ENCODE measurements at regions not wholly inside any gene's neighbourhood (a gene's known extent, or its start where the extent isn't known, plus 50 kb on each side); places are given as distances from the start of the nearest gene placed in this dataset.

DNA sequence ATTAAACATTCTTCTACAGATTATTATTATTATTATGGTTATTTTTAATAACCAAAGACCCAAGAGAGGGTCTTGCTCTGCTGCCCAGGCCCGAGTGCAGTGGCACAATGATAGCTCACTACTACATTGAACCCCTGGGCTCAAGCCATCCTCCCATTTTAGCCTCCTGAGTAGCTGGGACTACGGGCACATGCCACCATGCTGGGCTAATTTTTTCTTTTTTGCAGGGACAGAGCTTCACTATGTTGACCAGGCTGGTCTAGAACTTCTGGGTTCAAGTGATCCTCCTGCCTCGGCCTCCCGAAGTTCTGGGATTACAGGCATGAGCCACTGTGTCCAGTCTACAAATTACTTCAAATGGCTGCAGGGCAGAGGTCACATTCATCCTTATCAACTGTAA, 179.8 kb downstream of the KCNRG start:
- DNase-seq (ENCODE audit: low read depth in 2 of 2), result no peak

DNA sequence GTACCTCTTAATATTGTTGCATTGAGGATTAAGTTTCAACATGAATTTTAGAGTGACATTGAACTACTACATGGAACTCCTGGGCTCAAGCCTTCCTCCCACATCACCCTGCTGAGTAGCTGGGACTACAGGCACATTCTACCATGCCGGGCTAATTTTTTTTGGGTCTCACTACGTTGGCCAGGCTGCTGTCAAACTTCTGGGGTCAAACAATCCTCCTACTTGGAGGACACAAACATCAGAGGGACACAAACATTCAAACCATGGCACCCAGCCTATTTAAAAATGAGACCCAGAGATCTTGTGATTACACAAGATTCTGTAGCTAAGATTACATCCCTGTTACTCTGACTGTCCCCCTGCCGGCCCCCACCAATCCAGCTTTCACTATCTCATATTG, 180.9 kb downstream of the KCNRG start:
- DNase-seq (ENCODE audit: low read depth in 2 of 2), result no peak

GRCh38 chr13:50197705-50198104, 182.5 kb downstream of the KCNRG start:
- no peak for DNase-seq (ENCODE audit: low read depth in 2 of 2)

- DNase-seq (ENCODE audit: low read depth in 2 of 2), result no peak
Measured at GRCh38 chr13:50198508-50198907, 183.3 kb downstream of the KCNRG start.

DNA sequence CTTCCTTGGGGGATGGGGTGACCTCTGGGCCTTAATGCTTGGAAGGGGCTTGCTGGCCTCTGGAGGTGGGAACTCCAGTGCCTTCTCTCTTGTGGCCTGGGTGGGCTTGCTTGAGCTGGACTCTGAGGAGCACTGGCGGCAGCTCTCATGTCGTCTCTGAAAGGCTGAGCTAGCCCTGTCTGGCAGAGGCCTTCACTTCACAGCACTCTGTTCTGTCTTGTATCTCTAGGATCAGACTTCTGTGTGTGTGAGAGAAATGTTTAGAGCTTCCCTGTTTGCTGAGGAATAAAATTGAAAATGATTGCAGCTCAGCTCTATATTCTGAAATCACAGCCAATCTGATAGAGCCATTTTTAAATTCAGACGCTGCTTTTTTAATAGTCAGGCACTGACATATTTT, 185.3 kb downstream of the KCNRG start:
- no peak for DNase-seq (ENCODE audit: low read depth in 2 of 2)

DNA sequence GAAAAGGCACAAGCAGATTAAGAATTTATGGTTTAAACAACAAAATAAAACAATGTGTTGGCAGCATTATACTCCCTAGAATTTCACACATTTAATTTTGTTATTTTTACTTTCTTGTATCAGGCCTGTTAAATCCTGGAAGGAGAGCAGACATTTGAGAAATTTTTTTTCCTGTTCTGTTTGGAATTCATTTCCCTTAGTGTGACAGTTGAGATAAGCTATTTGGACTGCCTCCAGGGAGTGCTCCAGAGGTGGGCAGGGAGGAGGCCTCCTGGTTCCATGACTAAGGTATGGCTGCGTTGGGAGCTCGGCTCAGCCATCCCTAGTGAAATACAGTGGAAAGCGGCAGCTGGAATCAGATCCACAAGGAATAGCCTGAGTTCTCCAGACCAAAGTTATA, 185.7 kb downstream of the KCNRG start:
- DNase-seq (ENCODE audit: low read depth in 2 of 2), result no peak

- DNase-seq (ENCODE audit: low read depth in 2 of 2), result no peak
Measured at GRCh38 chr13:50202485-50202884, 187.2 kb downstream of the KCNRG start.

GRCh38 chr13:50203256-50203941, 188.2 kb downstream of the KCNRG start:
- DNase-seq (ENCODE audit: low read depth in 2 of 2), result no peak

GRCh38 chr13:50205581-50205980, 190.3 kb downstream of the KCNRG start:
- no peak for DNase-seq (ENCODE audit: low read depth in 2 of 2)

- no peak for DNase-seq (ENCODE audit: low read depth in 2 of 2)
Measured at GRCh38 chr13:50208826-50209335, 193.6 kb downstream of the KCNRG start.

- DNase-seq (ENCODE audit: low read depth in 2 of 2), result no peak
Measured at GRCh38 chr13:50209631-50210030, 194.4 kb downstream of the KCNRG start.

DNA sequence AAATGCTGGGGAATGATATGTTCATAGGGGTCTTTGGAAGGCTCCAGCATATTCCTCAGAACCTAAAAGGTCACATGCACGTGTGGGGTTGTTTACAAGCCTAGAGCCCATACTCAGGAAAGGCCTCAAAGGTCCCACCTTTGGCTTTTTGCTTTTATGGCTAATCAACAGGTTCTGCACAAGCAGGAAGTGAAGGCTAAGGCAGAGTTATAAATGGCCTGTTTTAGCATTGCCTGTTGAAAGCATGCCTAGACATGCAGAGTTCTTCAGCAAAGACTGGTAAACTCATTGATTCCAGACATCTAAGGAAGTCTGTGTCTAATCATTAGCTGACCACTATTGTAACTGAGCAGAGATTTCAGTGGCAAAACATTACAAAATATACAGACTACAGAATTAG, 198.3 kb downstream of the KCNRG start:
- DNase-seq (ENCODE audit: low read depth in 2 of 2), result no peak

DNA sequence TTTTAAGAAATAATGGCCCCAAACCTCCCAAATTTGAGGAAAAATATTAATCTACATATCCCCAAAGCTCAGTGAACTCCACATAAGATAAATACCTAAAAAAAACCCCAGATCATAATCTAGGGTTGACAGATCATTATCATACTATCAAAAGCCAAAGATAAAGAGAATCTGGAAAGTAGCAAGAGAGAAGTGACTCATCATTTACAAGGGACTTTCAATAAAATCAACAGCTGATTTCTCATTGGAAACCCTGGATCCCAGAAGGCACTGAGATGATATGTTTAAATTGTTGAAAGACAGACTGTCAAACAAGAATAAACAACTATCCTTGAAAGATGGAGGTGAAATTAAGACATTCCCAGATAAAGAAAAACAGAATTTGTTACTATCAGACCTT, 199.3 kb downstream of the KCNRG start:
- DNase-seq (ENCODE audit: low read depth in 2 of 2), result no peak

DNA sequence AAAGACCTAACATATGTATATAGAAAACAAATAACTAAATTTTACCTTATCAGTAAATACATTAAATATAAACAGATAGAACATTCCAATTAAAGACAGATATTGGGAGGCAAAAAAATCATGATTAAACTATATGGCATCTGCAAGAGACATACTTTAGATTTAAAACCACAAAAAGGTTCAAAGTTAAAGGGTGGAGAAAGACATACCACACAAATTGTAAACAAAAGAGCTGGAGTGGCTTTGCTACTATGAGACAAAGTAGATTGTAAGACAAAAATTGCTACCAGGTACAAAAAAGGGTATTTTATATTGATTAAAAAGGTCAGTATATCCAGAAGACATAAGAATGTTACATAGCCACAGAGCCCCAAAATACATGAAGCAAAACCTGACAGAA, 200.2 kb downstream of the KCNRG start:
- no peak for DNase-seq (ENCODE audit: low read depth in 2 of 2)

DNA sequence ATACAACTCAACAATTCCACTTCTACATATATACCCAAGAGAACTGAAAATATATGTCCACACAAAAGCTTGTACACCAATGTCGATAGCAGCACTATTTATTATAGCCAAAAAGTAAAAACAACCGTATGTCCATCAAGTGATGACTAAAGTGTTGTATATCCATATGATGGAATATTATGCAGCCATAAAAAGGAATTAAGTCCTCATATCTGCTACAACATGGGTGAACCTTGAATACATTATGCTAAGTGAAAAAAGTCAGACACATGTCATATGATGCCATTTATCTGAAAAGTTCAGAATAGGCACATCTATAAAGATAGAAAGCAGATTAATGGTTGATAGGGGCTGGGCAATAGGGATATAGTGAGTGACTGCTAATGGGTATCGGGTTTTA, 204.5 kb downstream of the KCNRG start:
- no peak for DNase-seq (ENCODE audit: low read depth in 2 of 2)

DNA sequence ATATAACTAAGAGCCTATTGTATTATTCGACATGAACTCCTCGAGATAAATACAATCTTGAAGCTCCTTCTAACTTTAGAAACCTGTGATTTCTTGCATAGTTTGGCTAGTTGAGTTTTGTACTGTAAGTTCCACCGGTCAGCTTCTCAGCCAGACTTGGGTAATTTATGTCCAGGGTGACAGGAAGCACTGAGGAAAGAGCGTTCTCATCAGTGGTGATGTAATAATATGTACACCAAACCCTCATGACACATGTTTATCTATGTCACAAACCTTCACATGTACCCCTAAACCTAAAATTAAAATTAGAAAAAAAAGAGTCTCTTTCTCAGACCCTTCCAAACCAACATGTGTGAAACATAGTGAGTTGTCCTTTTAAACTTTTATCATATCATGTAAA, 205.7 kb downstream of the KCNRG start:
- no peak for DNase-seq (ENCODE audit: low read depth in 2 of 2)

- no peak for DNase-seq (ENCODE audit: low read depth in 2 of 2)
Measured at GRCh38 chr13:50222569-50223332, 207.5 kb downstream of the KCNRG start.

GRCh38 chr13:50224534-50224933, 209.3 kb downstream of the KCNRG start:
- no peak for DNase-seq (ENCODE audit: low read depth in 2 of 2)

DNA sequence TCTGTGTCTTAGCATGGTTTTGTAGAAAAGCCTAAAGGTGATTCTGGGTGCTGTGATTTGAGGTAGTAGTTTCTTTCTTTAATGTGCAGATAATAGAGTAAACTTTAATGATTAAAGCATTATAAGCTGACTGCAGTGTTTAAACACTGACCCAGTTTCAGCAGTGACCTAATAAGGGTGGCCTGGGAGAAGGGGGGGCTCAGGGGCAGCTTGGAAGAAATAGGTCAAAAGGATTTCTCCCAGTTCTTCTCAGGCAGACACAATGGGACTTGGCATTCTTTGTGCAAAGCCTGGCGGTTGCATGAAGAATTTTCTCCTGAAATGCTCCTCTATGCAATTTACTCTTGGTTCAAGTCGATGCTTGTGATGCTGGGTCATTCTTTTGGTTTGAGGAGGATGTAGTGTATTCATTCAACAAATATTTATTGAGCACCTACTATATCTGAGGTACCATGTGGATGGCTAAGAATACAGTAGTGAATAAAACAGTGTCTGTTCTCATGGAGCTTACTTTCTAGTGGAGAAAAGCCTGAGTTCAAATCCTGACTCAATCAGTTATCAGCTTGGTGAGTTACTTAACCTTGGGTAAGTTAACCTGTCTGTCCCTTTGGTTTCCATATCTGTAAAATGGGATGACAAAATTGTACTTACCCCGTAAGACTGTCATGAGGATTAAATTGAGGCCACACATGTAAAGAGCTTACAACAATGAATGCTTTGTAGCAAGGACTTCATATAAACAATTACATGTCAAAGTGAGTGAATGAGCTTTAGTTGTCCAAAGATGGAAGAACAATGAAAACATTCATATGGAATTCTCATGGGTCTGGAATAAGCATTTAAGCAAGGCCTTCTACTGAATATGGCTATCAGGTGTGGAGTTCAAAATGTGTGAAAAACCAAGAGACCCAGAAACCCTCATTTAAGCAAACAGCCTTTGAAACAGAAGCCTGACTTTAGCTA, 210.2 kb downstream of the KCNRG start:
- no peak for DNase-seq (ENCODE audit: low read depth in 2 of 2)

DNA sequence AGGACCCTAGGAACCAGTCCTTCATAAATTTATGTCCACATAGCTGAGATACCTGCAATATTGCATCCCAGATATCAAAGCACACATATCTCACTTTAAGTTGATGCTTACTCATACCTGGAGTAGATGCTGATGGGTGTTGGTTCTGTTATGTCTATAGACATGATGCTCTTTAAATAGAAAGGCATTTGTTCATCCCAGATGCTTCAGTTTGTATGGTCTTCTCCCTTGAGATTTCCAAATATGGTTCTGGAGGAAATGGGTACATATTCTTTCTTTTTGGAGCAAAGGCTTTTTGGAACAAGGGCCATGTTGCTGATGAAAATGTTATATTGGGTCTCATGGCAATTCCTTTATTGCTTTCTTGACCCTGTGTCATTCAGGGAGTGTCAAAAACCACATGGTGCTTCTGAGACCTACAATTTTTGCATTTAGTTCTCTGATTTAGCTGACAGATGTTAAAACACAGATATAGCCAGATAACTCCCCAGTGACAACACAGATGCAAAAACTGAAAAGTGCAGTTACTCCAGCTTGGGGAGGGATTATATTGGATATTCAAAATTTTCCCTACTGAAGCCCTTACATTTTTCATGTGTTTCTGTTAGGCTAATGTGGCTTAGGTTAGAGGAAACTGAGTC, 211.4 kb downstream of the KCNRG start:
- DNase-seq (ENCODE audit: low read depth in 2 of 2), result no peak

DNA sequence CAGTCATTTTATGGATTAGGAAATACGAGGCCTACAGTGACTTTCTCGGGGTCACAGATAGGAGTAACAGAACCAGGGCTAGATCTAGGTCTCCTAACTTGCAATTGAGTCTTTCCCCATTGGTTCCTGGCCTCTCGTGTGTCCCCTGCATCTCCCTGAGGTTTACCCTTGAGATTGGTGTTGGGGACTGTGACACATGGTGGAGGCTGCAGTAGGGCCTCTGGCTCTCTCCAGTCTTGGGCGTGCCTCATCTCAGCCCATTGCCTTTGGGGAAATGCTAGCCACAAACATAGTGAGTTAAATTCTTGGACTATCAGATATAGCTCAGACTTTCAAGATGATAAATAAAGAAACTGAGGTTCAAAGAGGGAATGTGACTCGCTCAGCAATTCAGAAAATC, 212.1 kb downstream of the KCNRG start:
- DNase-seq (ENCODE audit: low read depth in 2 of 2), result no peak

DNA sequence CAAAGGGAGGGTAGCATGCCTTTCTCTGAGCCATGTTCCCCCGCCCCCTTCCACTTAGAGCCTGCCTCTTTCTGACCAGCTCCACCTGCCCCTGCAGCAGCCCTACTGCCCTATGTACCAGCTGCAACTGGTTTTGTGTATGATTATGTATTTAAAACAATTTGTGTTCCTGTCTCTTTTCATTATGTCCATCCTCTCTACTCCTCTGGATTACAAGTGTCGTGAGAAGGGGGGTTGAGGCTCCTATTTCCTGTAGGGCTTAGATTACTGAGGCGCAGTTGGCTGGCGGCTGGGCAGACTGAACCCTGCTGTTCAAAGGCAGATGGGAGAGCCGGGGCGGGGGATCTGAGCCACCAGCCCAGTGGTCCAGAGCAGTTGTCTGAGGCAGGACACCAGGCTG, 213.3 kb downstream of the KCNRG start:
- DNase-seq (ENCODE audit: low read depth in 2 of 2), result no peak
